HG03469 (cell line): ENCODE measurements at regions not wholly inside any gene's neighbourhood (a gene's known extent, or its start where the extent isn't known, plus 50 kb on each side); places are given as distances from the start of the nearest gene placed in this dataset.
"Not testable (repeated sequence)": the region's sequence is repeated elsewhere in the genome, so short reads cannot be mapped to it uniquely, and the experiment has no call there.

Source experiments
- ATAC-seq: cut with Tn5 transposase; IDR thresholded peaks from one replicate; pipeline ENCODE4 v1.9.1; 2021; ENCODE audit warnings: mild to moderate bottlenecking, moderate library complexity, moderate number of reproducible peaks; ENCODE audit not compliant: unreplicated experiment

- ATAC-seq: no peak
Measured at GRCh38 chr6:139533573-139534471, 159.4 kb upstream of the CITED2 start.

GRCh38 chr6:139533171-139533570 is 158.7 kb upstream of the CITED2 start:
- ATAC-seq: no peak

- peak; percentile 65 for ATAC-seq
Measured at GRCh38 chr6:139531148-139532115, 157.0 kb upstream of the CITED2 start.

DNA sequence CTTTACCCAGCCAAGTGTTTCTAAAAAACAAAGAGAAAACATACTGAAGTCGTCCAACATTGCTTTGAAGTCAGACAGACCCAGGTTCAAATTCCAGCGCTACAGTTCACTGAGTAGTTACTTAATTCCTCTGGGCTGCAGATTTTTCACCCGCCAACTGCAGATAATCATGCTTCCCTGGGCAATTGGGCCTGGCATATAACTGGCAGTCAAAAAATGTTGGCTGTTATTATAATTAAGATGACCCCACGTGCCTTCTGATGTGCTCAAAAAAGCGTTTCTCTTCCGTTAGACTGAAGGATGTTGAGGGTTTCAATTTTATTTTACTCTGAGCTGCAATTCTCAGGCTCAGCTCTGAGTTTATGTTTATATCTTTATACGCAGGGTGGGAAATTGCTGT is 156.1 kb upstream of the CITED2 start:
- ATAC-seq: no peak

GRCh38 chr6:139529420-139529819 is 155.0 kb upstream of the CITED2 start:
- ATAC-seq: no peak

- ATAC-seq: no peak
Measured at GRCh38 chr6:139528471-139528870, 154.0 kb upstream of the CITED2 start.

GRCh38 chr6:139525415-139525814 is 151.0 kb upstream of the CITED2 start:
- ATAC-seq: no peak

GRCh38 chr6:139523986-139524385 is 149.5 kb upstream of the CITED2 start:
- no peak for ATAC-seq

GRCh38 chr6:139522511-139523220 is 148.2 kb upstream of the CITED2 start:
- no peak for ATAC-seq

- ATAC-seq: no peak
Measured at GRCh38 chr6:139521338-139521737, 146.9 kb upstream of the CITED2 start.

- ATAC-seq: no peak
Measured at GRCh38 chr6:139520321-139520768, 145.9 kb upstream of the CITED2 start.

GRCh38 chr6:139519571-139520031 is 145.2 kb upstream of the CITED2 start:
- ATAC-seq: no peak

DNA sequence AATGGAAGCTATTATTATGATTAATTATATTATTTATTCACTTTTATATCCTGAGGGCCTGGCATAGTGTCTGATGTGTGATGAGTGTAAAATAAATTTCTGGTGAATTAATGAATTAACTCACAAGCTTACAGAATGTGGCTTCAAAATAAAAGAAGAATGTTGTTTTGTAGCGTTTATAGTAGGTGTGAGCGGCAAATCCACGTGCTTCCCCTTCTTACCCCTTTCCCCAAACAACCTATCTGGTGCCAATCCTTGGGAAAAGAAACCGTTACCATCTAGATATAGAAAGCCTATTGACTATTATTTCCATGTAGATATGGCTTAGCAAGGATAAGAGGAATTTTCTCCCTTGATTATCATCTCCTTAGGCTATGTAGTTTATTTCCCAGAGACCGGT is 144.6 kb upstream of the CITED2 start:
- no peak for ATAC-seq

GRCh38 chr6:139518556-139519091 is 144.2 kb upstream of the CITED2 start:
- no peak for ATAC-seq

DNA sequence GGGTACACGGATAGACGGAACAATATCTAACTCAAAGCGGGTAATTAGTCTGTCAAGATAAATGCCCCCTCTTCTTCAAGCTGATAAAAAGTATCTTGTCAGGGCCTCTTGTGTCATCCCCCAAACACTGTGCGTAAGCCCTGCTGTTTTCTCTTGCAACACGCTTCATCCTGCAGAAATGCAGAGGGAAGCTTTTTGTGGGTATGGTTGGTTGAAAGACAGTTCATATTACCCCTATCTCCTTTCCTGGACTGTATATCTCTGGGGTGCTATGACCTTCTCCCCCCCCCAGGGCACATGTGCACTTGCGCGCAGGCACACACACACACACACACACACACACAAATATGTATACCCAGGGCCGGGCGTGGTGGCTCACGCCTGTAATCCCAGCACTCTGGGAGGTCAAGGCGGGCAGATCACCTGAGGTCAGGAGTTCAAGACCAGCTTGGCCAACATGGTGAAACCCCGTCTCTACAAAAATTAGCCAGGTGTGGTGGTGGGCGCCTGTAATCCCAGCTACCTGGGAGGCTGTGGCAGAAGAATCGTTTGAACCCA is 143.6 kb upstream of the CITED2 start:
- not testable (repeated sequence) for ATAC-seq

- ATAC-seq: no peak
Measured at GRCh38 chr6:139515511-139515910, 141.1 kb upstream of the CITED2 start.

GRCh38 chr6:139514819-139515218 is 140.4 kb upstream of the CITED2 start:
- ATAC-seq: no peak

DNA sequence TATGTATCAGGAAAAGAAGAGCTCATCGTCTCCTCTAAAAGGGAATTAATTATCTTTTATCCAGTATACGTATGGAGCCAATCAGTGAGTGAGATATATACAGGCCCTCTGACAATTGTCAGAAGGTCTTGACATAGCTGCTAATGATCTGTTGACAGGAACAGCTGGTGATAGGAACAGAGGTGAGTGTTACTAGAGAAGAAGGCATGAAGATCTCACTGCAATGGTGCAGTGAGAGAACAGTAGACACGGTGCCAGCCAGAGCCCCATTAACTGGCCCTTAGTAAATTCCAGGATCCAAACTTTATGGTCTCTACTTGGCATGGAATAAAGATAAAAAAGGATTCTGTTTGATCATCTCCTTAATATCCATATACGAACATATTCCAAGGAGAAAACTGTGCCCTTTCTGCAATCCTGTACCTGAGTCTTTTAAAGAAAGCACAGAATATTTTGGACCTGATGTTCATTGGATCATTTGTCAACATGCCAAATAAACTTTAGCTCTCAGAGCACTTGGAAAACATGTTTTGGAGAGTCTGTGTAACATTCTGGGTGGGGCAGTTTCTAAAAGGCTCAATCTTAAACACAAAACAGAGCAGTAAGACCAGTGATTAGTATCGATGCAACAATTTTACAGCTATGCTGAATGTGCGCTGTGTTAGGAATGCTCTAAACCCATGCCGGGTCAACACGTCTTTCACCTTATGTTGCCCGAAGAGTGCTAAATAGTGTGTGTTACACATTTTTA is 135.8 kb upstream of the CITED2 start:
- no peak for ATAC-seq

DNA sequence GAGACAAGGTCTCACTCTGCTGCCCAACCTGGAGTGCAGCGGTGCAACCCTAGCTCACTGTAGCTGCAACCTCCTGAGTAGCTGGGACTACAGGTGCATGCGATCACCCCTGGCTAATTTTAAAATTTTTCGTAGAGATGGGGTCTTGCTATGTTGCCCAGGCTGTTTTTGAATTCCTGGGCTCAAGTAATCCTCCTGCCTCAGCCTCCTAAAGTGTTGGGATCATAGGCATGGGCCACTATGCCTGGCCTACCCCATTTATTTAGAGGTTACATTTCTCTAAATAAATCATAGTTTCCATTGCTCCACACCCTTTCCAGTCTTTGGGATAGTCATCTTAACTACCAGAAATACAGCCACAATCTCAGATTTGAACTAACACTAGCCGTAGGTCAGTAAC is 134.7 kb upstream of the CITED2 start:
- ATAC-seq: no peak
